H9 (cell line): ENCODE measurements at regions not wholly inside any gene's neighbourhood (a gene's known extent, or its start where the extent isn't known, plus 50 kb on each side); places are given as distances from the start of the nearest gene placed in this dataset.

ENCODE experiments used
- DNase-seq: peaks from one replicate; pipeline ENCODE4 v3.0.0-alpha.2; 2017
- H2AFZ ChIP-seq: one replicate; pipeline ENCODE4 v1.6.1; 2013; ENCODE audit warnings: mild to moderate bottlenecking, low read length, control low read depth, moderate library complexity
- H2AK5ac ChIP-seq: 2 replicates; pipeline ENCODE4 v1.6.1; 2013; ENCODE audit warnings: low read length, control low read depth, mixed read lengths; ENCODE audit not compliant: insufficient read length
- H2BK120ac ChIP-seq: one replicate; pipeline ENCODE4 v1.6.1; 2013; ENCODE audit warnings: low read depth, mild to moderate bottlenecking, low read length, control low read depth, inconsistent platforms; ENCODE audit not compliant: poor library complexity, severe bottlenecking
- H2BK12ac ChIP-seq: 2 replicates; pipeline ENCODE4 v1.6.1; 2013; ENCODE audit warnings: low read length, control low read depth, mixed read lengths, low read depth; ENCODE audit not compliant: insufficient read length
- H2BK15ac ChIP-seq: 2 replicates; pipeline ENCODE4 v1.6.1; 2013; ENCODE audit warnings: low read depth, low read length, control low read depth
- H2BK20ac ChIP-seq: one replicate; pipeline ENCODE4 v1.6.1; 2013; ENCODE audit warnings: low read depth, mild to moderate bottlenecking, low read length, control low read depth, inconsistent platforms; ENCODE audit not compliant: poor library complexity, severe bottlenecking
- H2BK5ac ChIP-seq: 2 replicates; pipeline ENCODE4 v1.6.1; 2013; ENCODE audit warnings: low read length, control low read depth, mixed read lengths; ENCODE audit not compliant: insufficient read length
- H3K14ac ChIP-seq: 2 replicates; pipeline ENCODE4 v1.6.1; 2013; ENCODE audit warnings: low read length, control low read depth; ENCODE audit not compliant: insufficient read depth
- H3K18ac ChIP-seq: 2 replicates; pipeline ENCODE4 v1.6.1; 2013; ENCODE audit warnings: low read depth, mild to moderate bottlenecking, mixed read lengths, low read length, control low read depth; ENCODE audit not compliant: insufficient read length
- H3K23ac ChIP-seq: 2 replicates; pipeline ENCODE4 v1.6.1; 2013; ENCODE audit warnings: low read length, control low read depth, mixed read lengths, low read depth; ENCODE audit not compliant: insufficient read length
- H3K23me2 ChIP-seq: 2 replicates; pipeline ENCODE4 v1.6.1; 2013; ENCODE audit warnings: low read depth, mild to moderate bottlenecking, mixed read lengths, low read length, control low read depth; ENCODE audit not compliant: insufficient read length, poor library complexity, severe bottlenecking
- H3K27ac ChIP-seq: 2 replicates; pipeline ENCODE4 v1.5.1; 2013; ENCODE audit warnings: low read length, control low read depth, mixed read lengths, low read depth; ENCODE audit not compliant: insufficient read length
- H3K27me3 ChIP-seq: 2 replicates; pipeline ENCODE4 v1.6.1; 2013; ENCODE audit warnings: low read length, control low read depth, inconsistent platforms; ENCODE audit not compliant: insufficient read depth
- H3K4ac ChIP-seq: 2 replicates; pipeline ENCODE4 v1.6.1; 2013; ENCODE audit warnings: low read depth, mild to moderate bottlenecking, control low read depth, inconsistent platforms, low read length, moderate library complexity
- H3K4me1 ChIP-seq: 2 replicates; pipeline ENCODE4 v1.6.1; 2013; ENCODE audit warnings: low read length, control low read depth, inconsistent platforms; ENCODE audit not compliant: insufficient read depth
- H3K4me2 ChIP-seq: 2 replicates; pipeline ENCODE4 v1.6.1; 2013; ENCODE audit warnings: low read length, control low read depth, mixed read lengths; ENCODE audit not compliant: insufficient read length, insufficient read depth
- H3K56ac ChIP-seq: 2 replicates; pipeline ENCODE4 v1.6.1; 2013; ENCODE audit warnings: low read depth, mild to moderate bottlenecking, mixed read lengths, low read length, control low read depth; ENCODE audit not compliant: insufficient read length
- H3K79me1 ChIP-seq: 2 replicates; pipeline ENCODE4 v1.6.1; 2013; ENCODE audit warnings: low read depth, mild to moderate bottlenecking, moderate library complexity, low read length, control low read depth, inconsistent platforms; ENCODE audit not compliant: insufficient read depth, poor library complexity, severe bottlenecking
- H3K79me2 ChIP-seq: 2 replicates; pipeline ENCODE4 v1.6.1; 2013; ENCODE audit warnings: low read length, control low read depth, inconsistent platforms; ENCODE audit not compliant: insufficient read depth
- H3K9ac ChIP-seq: 2 replicates; pipeline ENCODE4 v1.6.1; 2013; ENCODE audit warnings: low read length, control low read depth, mixed read lengths; ENCODE audit not compliant: insufficient read length; ENCODE audit errors: extremely low read depth
- H3K9me3 ChIP-seq: one replicate; pipeline ENCODE4 v1.6.1; 2013; ENCODE audit warnings: low read depth, low read length, inconsistent platforms; ENCODE audit not compliant: control insufficient read depth
- H3T11ph ChIP-seq: one replicate; pipeline ENCODE4 v1.6.1; 2013; ENCODE audit warnings: mild to moderate bottlenecking, low read length, control low read depth, inconsistent platforms
- H4K20me1 ChIP-seq: one replicate; pipeline ENCODE4 v1.6.1; 2013; ENCODE audit not compliant: control insufficient read depth, insufficient read length, insufficient read depth
- H4K5ac ChIP-seq: 2 replicates; pipeline ENCODE4 v1.6.1; 2013; ENCODE audit warnings: low read depth, mild to moderate bottlenecking, mixed read lengths, low read length, control low read depth; ENCODE audit not compliant: insufficient read length
- H4K8ac ChIP-seq: replicated peaks from 2 replicates; pipeline ENCODE4 v1.6.1; 2013; ENCODE audit warnings: low read length, control low read depth, mixed read lengths, low read depth; ENCODE audit not compliant: insufficient read length
- H4K91ac ChIP-seq: 2 replicates; pipeline ENCODE4 v1.6.1; 2013; ENCODE audit warnings: low read depth, mild to moderate bottlenecking, moderate library complexity, mixed read lengths, low read length, control low read depth; ENCODE audit not compliant: insufficient read length
- H3K27ac Mint-ChIP-seq, 3 experiments: 2 replicates in 2 of 3; 3 replicates in 1 of 3; pipeline ENCODE4 v1.8.0; 2020 to 2021; ENCODE audit warnings: mixed read lengths in 3 of 3, mild to moderate bottlenecking in 1 of 3, moderate library complexity in 1 of 3
- H3K27me3 Mint-ChIP-seq: 2 replicates; pipeline ENCODE4 v1.8.0; 2021; ENCODE audit warnings: low read depth, mild to moderate bottlenecking, moderate library complexity, mixed read lengths
- H3K36me3 Mint-ChIP-seq, 3 experiments: 2 replicates in 2 of 3; 3 replicates in 1 of 3; pipeline ENCODE4 v1.8.0; 2020 to 2021; ENCODE audit warnings: low read depth in 3 of 3, mixed read lengths in 3 of 3; ENCODE audit not compliant: insufficient read depth in 1 of 3
- H3K4me1 Mint-ChIP-seq, 2 experiments: 2 replicates each; pipeline ENCODE4 v1.8.0; 2020; ENCODE audit warnings: mixed read lengths in 2 of 2
- H3K4me3 Mint-ChIP-seq, 2 experiments: 2 replicates in 1 of 2; 3 replicates in 1 of 2; pipeline ENCODE4 v1.8.0; 2020 to 2021; ENCODE audit warnings: mild to moderate bottlenecking in 2 of 2, mixed read lengths in 2 of 2, moderate library complexity in 1 of 2
- H3K9me3 Mint-ChIP-seq, 2 experiments: 2 replicates in 1 of 2; 3 replicates in 1 of 2; pipeline ENCODE4 v1.8.0; 2020; ENCODE audit warnings: mild to moderate bottlenecking in 2 of 2, mixed read lengths in 2 of 2, moderate library complexity in 1 of 2
- WGBS: extraction: QIAGEN DNeasy Blood & Tissue Kit; methylation state at CpG from one replicate; pipeline ENCODE4 v1.1.7; 2013; ENCODE audit warnings: missing lambda C conversion rate, low lambda C conversion rate, mixed read lengths; ENCODE audit not compliant: insufficient read length; ENCODE audit errors: extremely low coverage; 5-methylcytosine and 5-hydroxymethylcytosine counted together
- TF ChIP-seq, protein P1 (sequence below): fragments of 200-600 bp; sonication (generic); conservative IDR thresholded peaks from 3 replicates; pipeline ENCODE4 v1.8.0; 2021; ENCODE audit warnings: antibody characterized with exemption, mild to moderate bottlenecking

DNA sequence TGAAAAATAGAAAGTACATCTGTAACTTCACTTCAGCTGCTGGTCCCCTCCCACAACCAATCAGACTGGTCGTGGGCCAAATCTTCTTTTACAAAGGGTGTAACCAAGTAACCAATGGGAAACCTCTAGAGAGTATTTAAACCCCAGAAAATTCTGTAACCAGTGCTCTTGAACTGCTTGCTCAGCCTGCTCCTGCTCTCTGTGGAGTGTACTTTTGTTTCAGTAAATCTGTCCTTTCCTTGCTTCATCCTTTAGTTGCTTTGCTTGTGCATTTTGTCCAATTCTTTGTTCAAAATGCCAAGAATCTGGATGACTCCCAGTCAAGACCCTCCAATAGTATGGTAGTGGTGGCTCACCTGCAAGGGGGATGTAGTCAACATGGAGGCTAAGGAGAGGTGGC, 489.1 kb downstream of the FUT8 start:
- no peak for DNase-seq
- H3K56ac ChIP-seq: no peak overlapping the region

More for the DNA sequence above, 489.1 kb downstream of the FUT8 start:
- Mint-ChIP-seq H3K36me3 (peaks cover 7 to 17% (median 16%) of the 10 kb centered on the region in 3 experiments), H3K4me1 (no peaks in the 10 kb centered on the region), H3K27ac (no peak overlapping the region), H3K9me3 (peaks cover 23 to 29% of the 10 kb centered on the region in 2 experiments), H3K27me3 (peaks cover 4% of the 10 kb centered on the region; the same call in 1 of the 2 replicates), H3K4me3 (no peak overlapping the region)
- no peaks in the 10 kb centered on the region for H3K4me1 ChIP-seq
- no peaks in the 10 kb centered on the region for H3K79me2 ChIP-seq
- TF ChIP-seq, protein P1, sequence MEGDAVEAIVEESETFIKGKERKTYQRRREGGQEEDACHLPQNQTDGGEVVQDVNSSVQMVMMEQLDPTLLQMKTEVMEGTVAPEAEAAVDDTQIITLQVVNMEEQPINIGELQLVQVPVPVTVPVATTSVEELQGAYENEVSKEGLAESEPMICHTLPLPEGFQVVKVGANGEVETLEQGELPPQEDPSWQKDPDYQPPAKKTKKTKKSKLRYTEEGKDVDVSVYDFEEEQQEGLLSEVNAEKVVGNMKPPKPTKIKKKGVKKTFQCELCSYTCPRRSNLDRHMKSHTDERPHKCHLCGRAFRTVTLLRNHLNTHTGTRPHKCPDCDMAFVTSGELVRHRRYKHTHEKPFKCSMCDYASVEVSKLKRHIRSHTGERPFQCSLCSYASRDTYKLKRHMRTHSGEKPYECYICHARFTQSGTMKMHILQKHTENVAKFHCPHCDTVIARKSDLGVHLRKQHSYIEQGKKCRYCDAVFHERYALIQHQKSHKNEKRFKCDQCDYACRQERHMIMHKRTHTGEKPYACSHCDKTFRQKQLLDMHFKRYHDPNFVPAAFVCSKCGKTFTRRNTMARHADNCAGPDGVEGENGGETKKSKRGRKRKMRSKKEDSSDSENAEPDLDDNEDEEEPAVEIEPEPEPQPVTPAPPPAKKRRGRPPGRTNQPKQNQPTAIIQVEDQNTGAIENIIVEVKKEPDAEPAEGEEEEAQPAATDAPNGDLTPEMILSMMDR: no peak
- no peak overlapping the region for H4K8ac ChIP-seq
- H3K79me1 ChIP-seq: no peaks in the 10 kb centered on the region
- H3T11ph ChIP-seq: no peak overlapping the region
- H2BK15ac ChIP-seq: no peak overlapping the region
- H2AK5ac ChIP-seq: no peak overlapping the region
- H2BK12ac ChIP-seq: no peak overlapping the region
- no peak overlapping the region for H3K4me2 ChIP-seq
- no peak overlapping the region for H4K5ac ChIP-seq
- no peaks in the 10 kb centered on the region for H4K20me1 ChIP-seq
- H3K4ac ChIP-seq: no peak overlapping the region
- no peak overlapping the region for H2AFZ ChIP-seq
- no peak overlapping the region for H2BK20ac ChIP-seq
- H3K27ac ChIP-seq: no peak overlapping the region
- H3K14ac ChIP-seq: no peak overlapping the region
- H3K23ac ChIP-seq: no peak overlapping the region
- no peaks in the 10 kb centered on the region for H3K23me2 ChIP-seq
- no peak overlapping the region for H3K18ac ChIP-seq
- H3K27me3 ChIP-seq: no peaks in the 10 kb centered on the region
- H2BK120ac ChIP-seq: no peak overlapping the region
- H3K9ac ChIP-seq: no peak overlapping the region
- no CpG with 5 or more reads among the region's 1 CpG for WGBS
- H4K91ac ChIP-seq: no peak overlapping the region
- H3K9me3 ChIP-seq: peaks cover 17% of the 10 kb centered on the region
- H2BK5ac ChIP-seq: no peak overlapping the region
